Thymus (tissue), 11 donors: ENCODE measurements at regions not wholly inside any gene's neighbourhood (a gene's known extent, or its start where the extent isn't known, plus 50 kb on each side); places are given as distances from the start of the nearest gene placed in this dataset.
A peak's percentile ranks its signal among the peaks of the same experiment; 100 is the strongest.

Experiments used
- DNase-seq, 9 donors: peaks; one replicate each; pipeline ENCODE4 v3.0.0-alpha.2; 2013; ENCODE audit warnings: low spot score in 9 of 9, low read depth in 6 of 9, missing footprints in 1 of 9
- H3K27ac ChIP-seq, 2 donors: one replicate each; pipeline ENCODE4 v1.5.1; 2013; ENCODE audit warnings: control low read depth in 1 of 2, low read depth in 1 of 2, low read length in 1 of 2, mild to moderate bottlenecking in 1 of 2, moderate library complexity in 1 of 2
- H3K27me3 ChIP-seq, 2 donors: one replicate each; pipeline ENCODE4 v1.5.1; 2013; ENCODE audit warnings: low read length in 1 of 2; ENCODE audit not compliant: control insufficient read depth in 2 of 2, insufficient read depth in 1 of 2
- H3K36me3 ChIP-seq, 2 donors: one replicate each; pipeline ENCODE4 v1.5.1; 2013; ENCODE audit warnings: low read length in 1 of 2, mild to moderate bottlenecking in 1 of 2, moderate library complexity in 1 of 2; ENCODE audit not compliant: control insufficient read depth in 2 of 2, insufficient read depth in 2 of 2
- H3K4me1 ChIP-seq, 2 donors: one replicate each; pipeline ENCODE4 v1.5.1; 2013; ENCODE audit warnings: low read length in 2 of 2; ENCODE audit not compliant: control insufficient read depth in 2 of 2, insufficient read depth in 2 of 2
- H3K4me3 ChIP-seq, 2 donors: one replicate each; pipeline ENCODE4 v1.5.1; 2013; ENCODE audit warnings: low read length in 2 of 2, control low read depth in 1 of 2, mild to moderate bottlenecking in 1 of 2
- H3K9me3 ChIP-seq, 2 donors: one replicate each; pipeline ENCODE4 v1.5.1; 2013; ENCODE audit warnings: low read length in 1 of 2, mild to moderate bottlenecking in 1 of 2; ENCODE audit not compliant: control insufficient read depth in 2 of 2, insufficient read depth in 1 of 2
- WGBS: extraction: QIAGEN DNeasy Blood & Tissue Kit; methylation state at CpG from one replicate; pipeline ENCODE4 v1.1.7; 2013; 5-methylcytosine and 5-hydroxymethylcytosine counted together
- donor health status: healthy.

- 76% methylated on average over 16 of the region's 16 CpGs for WGBS
Observed at GRCh38 chr11:119941636-119942411, 196.1 kb downstream of the TRIM29 start.

GRCh38 chr11:119941171-119941570 lies 196.7 kb downstream of the TRIM29 start:
- Histone ChIP-seq H3K27ac (no peak overlapping the region), H3K9me3 (no peaks in the 10 kb centered on the region), H3K4me3 (no peak overlapping the region), H3K27me3 (no peaks in the 10 kb centered on the region), H3K36me3 (no peaks in the 10 kb centered on the region), H3K4me1 (no peaks in the 10 kb centered on the region)
- DNase-seq: no peak
- 81% methylated on average over 6 of the region's 6 CpGs for WGBS

More at GRCh38 chr11:119941636-119942411, 196.1 kb downstream of the TRIM29 start:
- no peak for DNase-seq
- no peaks in the 10 kb centered on the region for H3K4me1 ChIP-seq
- H3K4me3 ChIP-seq: no peak overlapping the region
- H3K27me3 ChIP-seq: no peaks in the 10 kb centered on the region
- H3K9me3 ChIP-seq: no peaks in the 10 kb centered on the region
- no peaks in the 10 kb centered on the region for H3K36me3 ChIP-seq
- no peak overlapping the region for H3K27ac ChIP-seq

GRCh38 chr11:119940401-119940976 lies 197.4 kb downstream of the TRIM29 start:
- DNase-seq: no peak
- Histone ChIP-seq H3K36me3 (no peaks in the 10 kb centered on the region), H3K4me3 (no peak overlapping the region), H3K4me1 (no peaks in the 10 kb centered on the region), H3K9me3 (no peaks in the 10 kb centered on the region), H3K27ac (no peak overlapping the region), H3K27me3 (no peaks in the 10 kb centered on the region)
- 84% methylated on average over 7 of the region's 7 CpGs for WGBS

- 90% methylated on average over 4 of the region's 4 CpGs for whole genome bisulfite sequencing
- DNase-seq: no peak
- H3K36me3 ChIP-seq: no peaks in the 10 kb centered on the region
- H3K4me3 ChIP-seq: no peak overlapping the region
- no peak overlapping the region for H3K27ac ChIP-seq
- no peaks in the 10 kb centered on the region for H3K4me1 ChIP-seq
- no peaks in the 10 kb centered on the region for H3K9me3 ChIP-seq
- H3K27me3 ChIP-seq: no peaks in the 10 kb centered on the region
Observed at GRCh38 chr11:119937412-119937811, 200.5 kb downstream of the TRIM29 start.

GRCh38 chr11:119936426-119936825 lies 201.5 kb downstream of the TRIM29 start:
- no peak overlapping the region for H3K27ac ChIP-seq

GRCh38 chr11:119935349-119935925 lies 202.5 kb downstream of the TRIM29 start:
- Histone ChIP-seq H3K27ac (no peak overlapping the region), H3K9me3 (no peaks in the 10 kb centered on the region), H3K4me1 (no peaks in the 10 kb centered on the region), H3K27me3 (no peaks in the 10 kb centered on the region), H3K36me3 (no peaks in the 10 kb centered on the region), H3K4me3 (no peak overlapping the region)
- no peak for DNase-seq
- 93% methylated on average over 7 of the region's 7 CpGs for WGBS

More at GRCh38 chr11:119936426-119936825, 201.5 kb downstream of the TRIM29 start:
- no peaks in the 10 kb centered on the region for H3K4me1 ChIP-seq
- no peaks in the 10 kb centered on the region for H3K9me3 ChIP-seq
- DNase-seq: peak in 1 of 9 donors; percentile 2
- H3K4me3 ChIP-seq: no peak overlapping the region
- H3K36me3 ChIP-seq: no peaks in the 10 kb centered on the region
- no peaks in the 10 kb centered on the region for H3K27me3 ChIP-seq
- 83% methylated on average over 5 of the region's 5 CpGs for WGBS

- Histone ChIP-seq H3K27me3 (no peaks in the 10 kb centered on the region), H3K4me3 (no peak overlapping the region), H3K9me3 (no peaks in the 10 kb centered on the region), H3K4me1 (no peaks in the 10 kb centered on the region), H3K27ac (no peak overlapping the region), H3K36me3 (no peaks in the 10 kb centered on the region)
- 73% methylated on average over 5 of the region's 5 CpGs for WGBS
- no peak for DNase-seq
Observed at GRCh38 chr11:119934866-119935265, 203.0 kb downstream of the TRIM29 start.

GRCh38 chr11:119934267-119934666 lies 203.6 kb downstream of the TRIM29 start:
- 92% methylated on average over 4 of the region's 4 CpGs for WGBS
- no peak for DNase-seq
- Histone ChIP-seq H3K4me3 (no peak overlapping the region), H3K9me3 (no peaks in the 10 kb centered on the region), H3K27me3 (no peaks in the 10 kb centered on the region), H3K36me3 (no peaks in the 10 kb centered on the region), H3K4me1 (no peaks in the 10 kb centered on the region), H3K27ac (no peak overlapping the region)

GRCh38 chr11:119933584-119933983 lies 204.3 kb downstream of the TRIM29 start:
- Histone ChIP-seq H3K27me3 (no peaks in the 10 kb centered on the region), H3K36me3 (no peaks in the 10 kb centered on the region), H3K27ac (no peak overlapping the region), H3K9me3 (no peaks in the 10 kb centered on the region), H3K4me1 (no peaks in the 10 kb centered on the region), H3K4me3 (no peak overlapping the region)
- 38% methylated on average over 5 of the region's 5 CpGs for WGBS
- no peak for DNase-seq
